ENCODE measurements at regions not wholly inside any gene's neighbourhood (a gene's known extent, or its start where the extent isn't known, plus 50 kb on each side); places are given as distances from the start of the nearest gene placed in this dataset.

- no peak overlapping the region for H2AFZ ChIP-seq (ENCODE audit: low read depth)
- H3K36me3 ChIP-seq (ENCODE audit: insufficient read depth): no peaks in the 10 kb centered on the region
- no peaks in the 10 kb centered on the region for H3K4me1 ChIP-seq (ENCODE audit: low read depth, poor library complexity, severe bottlenecking)
- TF ChIP-seq CTCF (conservative IDR thresholded peaks at IDR 0.05; ENCODE audit: low read depth, low read length): no peak
- H3K9ac ChIP-seq: no peak overlapping the region
- no peaks in the 10 kb centered on the region for H3K79me2 ChIP-seq (ENCODE audit: insufficient read depth, low read depth)
- no peak overlapping the region for H3K27ac ChIP-seq
- no peaks in the 10 kb centered on the region for H4K20me1 ChIP-seq (ENCODE audit: insufficient read depth)
- no peak overlapping the region for H3K4me3 ChIP-seq (IDR thresholded peaks at IDR 0.05; ENCODE audit: insufficient read depth, low read depth, low read length)
- no peaks in the 10 kb centered on the region for H3K27me3 ChIP-seq (ENCODE audit: insufficient read depth, low read depth)
- no peak overlapping the region for H3K4me2 ChIP-seq
Observed at GRCh38 chr4:110926841-110927400, 304.0 kb upstream of the PITX2 start.

GRCh38 chr4:110933341-110933740, 310.5 kb upstream of the PITX2 start:
- H4K20me1 ChIP-seq (ENCODE audit: insufficient read depth): no peaks in the 10 kb centered on the region
- H3K27ac ChIP-seq: no peak overlapping the region
- no peaks in the 10 kb centered on the region for H3K79me2 ChIP-seq (ENCODE audit: insufficient read depth, low read depth)
- H3K27me3 ChIP-seq (ENCODE audit: insufficient read depth, low read depth): no peaks in the 10 kb centered on the region
- no peaks in the 10 kb centered on the region for H3K36me3 ChIP-seq (ENCODE audit: insufficient read depth)
- TF ChIP-seq CTCF (conservative IDR thresholded peaks at IDR 0.05; ENCODE audit: low read depth, low read length): no peak
- H3K4me3 ChIP-seq (IDR thresholded peaks at IDR 0.05; ENCODE audit: insufficient read depth, low read depth, low read length): no peak overlapping the region
- H3K9ac ChIP-seq: no peak overlapping the region
- no peaks in the 10 kb centered on the region for H3K4me1 ChIP-seq (ENCODE audit: low read depth, poor library complexity, severe bottlenecking)
- no peak overlapping the region for H2AFZ ChIP-seq (ENCODE audit: low read depth)
- no peak overlapping the region for H3K4me2 ChIP-seq

- no peak for TF ChIP-seq CTCF (conservative IDR thresholded peaks at IDR 0.05; ENCODE audit: low read depth, low read length)
- H3K4me3 ChIP-seq (IDR thresholded peaks at IDR 0.05; ENCODE audit: insufficient read depth, low read depth, low read length): no peak overlapping the region
- no peaks in the 10 kb centered on the region for H3K4me1 ChIP-seq (ENCODE audit: low read depth, poor library complexity, severe bottlenecking)
- no peak overlapping the region for H2AFZ ChIP-seq (ENCODE audit: low read depth)
- no peaks in the 10 kb centered on the region for H3K27me3 ChIP-seq (ENCODE audit: insufficient read depth, low read depth)
- H3K79me2 ChIP-seq (ENCODE audit: insufficient read depth, low read depth): no peaks in the 10 kb centered on the region
- no peak overlapping the region for H3K4me2 ChIP-seq
- no peaks in the 10 kb centered on the region for H4K20me1 ChIP-seq (ENCODE audit: insufficient read depth)
- H3K9ac ChIP-seq: no peak overlapping the region
- no peak overlapping the region for H3K27ac ChIP-seq
- no peaks in the 10 kb centered on the region for H3K36me3 ChIP-seq (ENCODE audit: insufficient read depth)
Observed at GRCh38 chr4:110944501-110944900, 321.6 kb upstream of the PITX2 start.

- H2AFZ ChIP-seq (ENCODE audit: low read depth): no peak overlapping the region
- H3K4me1 ChIP-seq (ENCODE audit: low read depth, poor library complexity, severe bottlenecking): no peaks in the 10 kb centered on the region
- TF ChIP-seq CTCF (conservative IDR thresholded peaks at IDR 0.05; ENCODE audit: low read depth, low read length): no peak
- no peak overlapping the region for H3K9ac ChIP-seq
- no peaks in the 10 kb centered on the region for H3K36me3 ChIP-seq (ENCODE audit: insufficient read depth)
- no peak overlapping the region for H3K4me2 ChIP-seq
- H3K27me3 ChIP-seq (ENCODE audit: insufficient read depth, low read depth): no peaks in the 10 kb centered on the region
- H4K20me1 ChIP-seq (ENCODE audit: insufficient read depth): no peaks in the 10 kb centered on the region
- H3K4me3 ChIP-seq (IDR thresholded peaks at IDR 0.05; ENCODE audit: insufficient read depth, low read depth, low read length): no peak overlapping the region
- H3K79me2 ChIP-seq (ENCODE audit: insufficient read depth, low read depth): no peaks in the 10 kb centered on the region
- no peak overlapping the region for H3K27ac ChIP-seq
Observed at GRCh38 chr4:110945600-110945999, 322.7 kb upstream of the PITX2 start.
